ENCODE measurements at regions not wholly inside any gene's neighbourhood (a gene's known extent, or its start where the extent isn't known, plus 50 kb on each side); places are given as distances from the start of the nearest gene placed in this dataset.

DNA sequence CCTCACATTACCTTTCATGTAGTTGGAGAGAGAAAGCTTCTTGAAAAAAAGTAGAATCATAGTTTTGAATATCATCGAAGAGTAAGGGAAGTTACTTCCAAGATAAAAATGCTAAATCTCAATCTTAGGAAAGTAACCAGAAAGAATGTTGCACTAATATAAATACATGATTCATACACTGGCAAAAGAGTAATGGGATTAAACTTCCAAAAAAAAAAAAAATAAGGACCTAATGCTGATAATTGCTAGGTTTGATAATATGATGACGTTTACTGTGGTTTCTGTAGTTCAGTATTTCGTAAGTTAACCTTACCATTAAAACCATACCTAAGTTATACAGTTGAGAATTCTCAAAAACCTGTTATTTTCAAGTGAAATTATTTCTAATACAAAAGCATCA lies 573.8 kb upstream of the CDH9 start:
- H3K79me2 ChIP-seq (ENCODE audit: control insufficient read depth, low read length), result no peaks in the 10 kb centered on the region
- no peaks in the 10 kb centered on the region for H3K9me2 ChIP-seq (replicated peaks; ENCODE audit: control insufficient read depth, low read length)
- no peak for TF ChIP-seq EZH2phosphoT487 (IDR thresholded peaks at IDR 0.05; ENCODE audit: borderline replicate concordance, low read length)
- TF ChIP-seq, protein P1, sequence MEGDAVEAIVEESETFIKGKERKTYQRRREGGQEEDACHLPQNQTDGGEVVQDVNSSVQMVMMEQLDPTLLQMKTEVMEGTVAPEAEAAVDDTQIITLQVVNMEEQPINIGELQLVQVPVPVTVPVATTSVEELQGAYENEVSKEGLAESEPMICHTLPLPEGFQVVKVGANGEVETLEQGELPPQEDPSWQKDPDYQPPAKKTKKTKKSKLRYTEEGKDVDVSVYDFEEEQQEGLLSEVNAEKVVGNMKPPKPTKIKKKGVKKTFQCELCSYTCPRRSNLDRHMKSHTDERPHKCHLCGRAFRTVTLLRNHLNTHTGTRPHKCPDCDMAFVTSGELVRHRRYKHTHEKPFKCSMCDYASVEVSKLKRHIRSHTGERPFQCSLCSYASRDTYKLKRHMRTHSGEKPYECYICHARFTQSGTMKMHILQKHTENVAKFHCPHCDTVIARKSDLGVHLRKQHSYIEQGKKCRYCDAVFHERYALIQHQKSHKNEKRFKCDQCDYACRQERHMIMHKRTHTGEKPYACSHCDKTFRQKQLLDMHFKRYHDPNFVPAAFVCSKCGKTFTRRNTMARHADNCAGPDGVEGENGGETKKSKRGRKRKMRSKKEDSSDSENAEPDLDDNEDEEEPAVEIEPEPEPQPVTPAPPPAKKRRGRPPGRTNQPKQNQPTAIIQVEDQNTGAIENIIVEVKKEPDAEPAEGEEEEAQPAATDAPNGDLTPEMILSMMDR (IDR thresholded peaks at IDR 0.05; ENCODE audit: low read depth, low read length, poor library complexity, severe bottlenecking), result no peak
- no peak overlapping the region for H3K4me3 ChIP-seq (ENCODE audit: low read length)
- no peaks in the 10 kb centered on the region for H4K20me1 ChIP-seq (ENCODE audit: control insufficient read depth, insufficient read depth, low read depth, low read length)
- no peak overlapping the region for H3K27ac ChIP-seq (ENCODE audit: low read depth, low read length)
- H3K36me3 ChIP-seq (ENCODE audit: control insufficient read depth, low read length), result no peaks in the 10 kb centered on the region
- no peaks in the 10 kb centered on the region for H3K27me3 ChIP-seq (ENCODE audit: control insufficient read depth, low read length)
- H3K9me3 ChIP-seq (ENCODE audit: control insufficient read depth, insufficient read depth, low read length), result no peaks in the 10 kb centered on the region
- H3K4me1 ChIP-seq (ENCODE audit: control insufficient read depth, low read length), result no peaks in the 10 kb centered on the region
- no peak overlapping the region for H3K4me2 ChIP-seq (ENCODE audit: low read length)
- H3F3A ChIP-seq (ENCODE audit: control insufficient read depth, insufficient read depth), result no peaks in the 10 kb centered on the region

DNA sequence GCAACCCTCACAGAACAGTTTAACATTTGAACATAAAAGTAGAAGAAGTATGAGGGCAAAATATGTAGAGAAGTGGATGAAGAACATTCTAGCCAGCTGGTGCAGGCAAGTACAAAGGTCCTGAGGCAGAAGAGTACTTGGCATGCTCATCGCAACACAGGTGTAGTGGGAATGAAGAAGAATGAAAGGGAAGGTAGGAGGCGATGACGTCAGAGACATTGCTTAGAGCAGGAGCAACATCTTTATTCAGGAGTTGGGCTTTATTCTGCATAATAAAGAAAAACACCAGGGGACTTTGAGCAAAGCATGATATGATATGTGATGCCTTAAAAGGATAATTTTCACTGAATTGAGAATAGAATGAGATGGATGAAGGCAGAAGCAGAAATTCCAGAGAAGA lies 570.6 kb upstream of the CDH9 start:
- H3K4me3 ChIP-seq (ENCODE audit: low read length), result no peak overlapping the region
- H3K79me2 ChIP-seq (ENCODE audit: control insufficient read depth, low read length), result no peaks in the 10 kb centered on the region
- H4K20me1 ChIP-seq (ENCODE audit: control insufficient read depth, insufficient read depth, low read depth, low read length), result no peaks in the 10 kb centered on the region

DNA sequence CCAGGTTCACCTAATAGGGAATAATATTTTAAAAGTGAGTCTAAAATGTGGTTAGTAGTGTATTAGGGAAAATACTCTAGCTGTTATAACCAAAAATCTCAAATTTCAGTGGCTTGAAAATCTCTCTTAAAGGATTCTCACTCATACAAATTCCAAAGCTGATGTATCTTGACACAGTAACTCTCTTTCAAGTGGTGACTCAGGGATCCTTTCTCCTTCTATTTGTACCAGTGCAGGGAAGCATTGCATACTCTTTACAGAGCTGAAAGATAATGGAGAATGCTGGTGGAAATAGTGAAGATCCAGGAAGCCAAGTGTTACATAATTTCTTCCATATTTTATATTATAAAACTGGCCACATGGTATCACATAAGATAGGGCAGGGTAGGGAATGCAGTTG lies 560.2 kb upstream of the CDH9 start:
- no peak overlapping the region for H3K27ac ChIP-seq (ENCODE audit: low read depth, low read length)
- no peaks in the 10 kb centered on the region for H4K20me1 ChIP-seq (ENCODE audit: control insufficient read depth, insufficient read depth, low read depth, low read length)
- no peaks in the 10 kb centered on the region for H3K79me2 ChIP-seq (ENCODE audit: control insufficient read depth, low read length)
- no peaks in the 10 kb centered on the region for H3K27me3 ChIP-seq (ENCODE audit: control insufficient read depth, low read length)
- H3K4me3 ChIP-seq (ENCODE audit: low read length), result no peak overlapping the region
- no peaks in the 10 kb centered on the region for H3K9me2 ChIP-seq (replicated peaks; ENCODE audit: control insufficient read depth, low read length)
- TF ChIP-seq EZH2phosphoT487 (IDR thresholded peaks at IDR 0.05; ENCODE audit: borderline replicate concordance, low read length), result no peak
- TF ChIP-seq, protein P1 (IDR thresholded peaks at IDR 0.05; ENCODE audit: low read depth, low read length, poor library complexity, severe bottlenecking), result no peak
- no peaks in the 10 kb centered on the region for H3K4me1 ChIP-seq (ENCODE audit: control insufficient read depth, low read length)
- H3F3A ChIP-seq (ENCODE audit: control insufficient read depth, insufficient read depth), result no peaks in the 10 kb centered on the region
- H3K9me3 ChIP-seq (ENCODE audit: control insufficient read depth, insufficient read depth, low read length), result peaks cover 2% of the 10 kb centered on the region; the same call in 1 of the 2 replicates
- no peaks in the 10 kb centered on the region for H3K36me3 ChIP-seq (ENCODE audit: control insufficient read depth, low read length)
- no peak overlapping the region for H3K4me2 ChIP-seq (ENCODE audit: low read length)

More for the DNA sequence above, 570.6 kb upstream of the CDH9 start:
- H3K27ac ChIP-seq (ENCODE audit: low read depth, low read length), result no peak overlapping the region
- H3K4me2 ChIP-seq (ENCODE audit: low read length), result no peak overlapping the region
- no peaks in the 10 kb centered on the region for H3K9me3 ChIP-seq (ENCODE audit: control insufficient read depth, insufficient read depth, low read length)
- no peaks in the 10 kb centered on the region for H3K27me3 ChIP-seq (ENCODE audit: control insufficient read depth, low read length)
- no peaks in the 10 kb centered on the region for H3K36me3 ChIP-seq (ENCODE audit: control insufficient read depth, low read length)
- no peaks in the 10 kb centered on the region for H3F3A ChIP-seq (ENCODE audit: control insufficient read depth, insufficient read depth)
- H3K4me1 ChIP-seq (ENCODE audit: control insufficient read depth, low read length), result no peaks in the 10 kb centered on the region
- no peaks in the 10 kb centered on the region for H3K9me2 ChIP-seq (replicated peaks; ENCODE audit: control insufficient read depth, low read length)
- TF ChIP-seq EZH2phosphoT487 (IDR thresholded peaks at IDR 0.05; ENCODE audit: borderline replicate concordance, low read length), result no peak
- TF ChIP-seq, protein P1 (IDR thresholded peaks at IDR 0.05; ENCODE audit: low read depth, low read length, poor library complexity, severe bottlenecking), result no peak
